Right forelimb (tissue), 1 donor: ENCODE measurements at regions not wholly inside any gene's neighbourhood (a gene's known extent, or its start where the extent isn't known, plus 50 kb on each side); places are given as distances from the start of the nearest gene placed in this dataset.

Experiments used
- DNase-seq: peaks from one replicate; pipeline ENCODE4 v3.0.0-alpha.2; 2018

DNA sequence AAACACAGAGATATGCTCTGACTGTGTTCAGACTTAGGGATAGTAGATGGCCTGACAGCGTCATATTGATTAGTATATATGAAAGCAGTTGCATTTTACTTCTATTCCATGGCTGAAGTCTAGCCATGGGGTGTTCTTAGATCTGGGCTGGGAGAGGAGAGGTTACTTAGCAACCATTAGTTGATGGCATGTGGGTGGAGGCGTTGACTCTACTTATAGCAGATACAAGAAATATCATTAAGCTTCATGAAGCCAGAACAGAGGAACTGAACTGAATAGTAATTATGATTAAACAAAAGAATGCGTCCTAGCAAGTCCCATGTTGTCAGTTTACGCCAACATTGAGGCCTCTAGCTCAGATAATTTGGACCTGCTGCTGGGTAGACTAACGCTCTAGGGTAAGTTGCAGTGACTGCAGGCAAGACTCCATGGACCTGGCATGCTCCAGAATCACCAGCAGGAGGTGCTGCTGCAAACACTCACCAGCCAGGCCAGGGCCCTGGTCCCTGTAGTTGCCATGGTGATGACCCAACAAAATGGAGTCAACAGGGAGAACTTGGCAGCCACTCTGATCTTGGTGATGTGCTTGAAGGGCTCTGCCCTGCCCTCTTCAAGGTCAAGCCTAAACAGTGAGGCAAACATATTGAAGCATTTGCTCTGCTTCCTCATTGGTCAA, 477.3 kb downstream of the PREX1 start:
- DNase-seq, result peak; percentile 24

DNA sequence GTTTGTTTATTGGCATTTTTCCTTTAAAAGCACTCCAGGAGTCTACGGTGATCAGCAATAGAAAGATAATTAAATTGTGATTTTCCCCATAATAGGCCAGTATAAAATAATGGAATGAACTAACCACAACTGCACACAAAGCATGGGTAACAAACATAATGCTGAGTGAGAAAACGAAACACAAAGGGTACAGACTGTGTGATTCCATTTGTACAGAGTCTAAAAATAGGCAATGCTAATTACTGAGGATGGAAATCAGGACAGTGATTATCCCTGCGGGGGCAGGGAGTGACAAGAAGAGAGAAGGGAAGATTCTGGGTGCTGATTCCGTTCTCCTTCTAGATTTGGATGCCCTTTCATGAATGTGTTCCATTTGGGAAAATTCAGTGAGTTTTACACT, 478.1 kb downstream of the PREX1 start:
- DNase-seq, result peak; percentile 2

- no peak for DNase-seq
Measured at GRCh38 chr20:48348022-48348421, 479.8 kb downstream of the PREX1 start.

- DNase-seq, result peak; percentile 41
Measured at GRCh38 chr20:48342822-48343513, 484.8 kb downstream of the PREX1 start.

GRCh38 chr20:48340883-48341281, 486.9 kb downstream of the PREX1 start:
- no peak for DNase-seq

DNA sequence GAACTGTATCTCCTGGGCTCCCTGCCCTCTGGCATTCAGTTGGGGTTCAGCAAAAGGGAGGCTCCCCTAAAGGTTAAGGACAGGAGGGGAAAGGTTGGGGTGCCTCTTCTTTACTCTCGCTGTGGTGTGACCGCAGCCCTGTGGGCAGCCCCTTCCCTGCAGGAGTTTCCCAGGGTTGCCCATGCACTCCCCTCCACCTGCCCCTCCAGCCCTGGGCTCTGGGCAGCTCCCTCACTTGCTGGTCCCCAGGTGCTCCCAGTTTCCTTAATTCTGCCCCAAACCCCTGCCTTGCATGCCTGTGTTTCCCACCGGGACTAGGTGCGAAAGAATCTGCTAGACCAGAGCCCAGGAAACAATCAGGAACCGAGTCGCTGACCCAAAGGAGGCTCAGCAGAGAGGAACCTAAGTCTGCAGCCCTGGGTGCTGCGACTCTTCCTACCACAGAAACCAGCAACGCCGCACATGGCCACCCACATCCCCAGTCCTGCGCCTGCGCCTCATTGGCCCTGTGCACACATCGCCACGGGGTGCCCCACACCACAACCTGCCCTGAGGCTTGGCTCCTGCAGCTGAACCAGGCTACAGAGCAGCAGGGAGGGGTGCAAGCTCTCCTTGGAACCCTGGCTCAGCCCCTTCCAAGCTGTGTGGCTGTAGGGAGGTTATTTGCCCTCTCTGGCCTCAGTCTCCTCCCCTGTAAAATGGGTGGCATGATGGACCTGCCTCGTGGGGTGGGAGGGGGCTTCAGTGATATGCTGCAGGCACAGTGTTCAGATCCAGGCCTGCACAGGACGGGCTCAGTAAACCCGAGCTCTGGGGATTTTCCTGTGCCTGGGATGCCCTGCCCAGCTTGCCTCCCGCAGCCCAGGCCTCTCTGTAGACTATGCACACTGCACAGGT, 487.6 kb downstream of the PREX1 start:
- peak; percentile 36 for DNase-seq

DNA sequence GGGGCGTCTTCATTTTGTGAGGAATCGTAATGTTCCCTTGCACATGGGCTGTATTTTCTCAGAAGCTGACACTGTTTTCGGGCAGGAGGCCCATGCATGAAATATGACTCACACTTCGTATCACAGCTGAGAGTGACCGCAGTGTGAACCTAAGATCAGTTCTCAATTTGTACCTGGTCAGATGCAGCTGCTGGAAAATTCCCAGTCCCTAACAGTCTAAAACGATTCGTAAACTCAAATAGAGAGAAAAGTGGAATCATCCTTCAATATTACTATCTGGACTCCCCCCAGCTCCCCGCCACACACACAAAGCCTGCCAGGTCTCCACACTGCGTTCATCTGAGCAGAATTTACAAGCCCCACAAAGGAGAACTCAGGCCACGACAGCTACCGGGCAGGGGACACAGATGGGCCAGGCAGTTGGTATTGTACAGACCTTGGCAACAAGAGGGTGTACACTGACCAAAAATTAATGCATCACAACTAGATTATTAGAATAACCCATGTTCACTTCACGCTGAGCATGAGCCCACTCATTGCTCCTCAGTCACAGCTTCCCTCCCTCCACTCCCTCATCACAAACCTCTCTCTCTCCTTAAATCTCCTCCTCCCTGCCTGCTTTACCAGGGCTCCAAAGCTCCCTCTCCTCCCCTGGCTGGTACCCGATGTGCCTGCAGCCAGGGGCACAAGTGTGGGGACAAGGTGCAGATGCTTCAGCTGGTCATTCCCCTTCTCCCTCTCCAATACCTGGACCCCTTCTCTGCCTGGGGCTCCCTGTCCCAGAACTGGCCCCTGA, 488.4 kb downstream of the PREX1 start:
- peak; percentile 61 for DNase-seq

GRCh38 chr20:48338717-48339116, 489.1 kb downstream of the PREX1 start:
- no peak for DNase-seq

DNA sequence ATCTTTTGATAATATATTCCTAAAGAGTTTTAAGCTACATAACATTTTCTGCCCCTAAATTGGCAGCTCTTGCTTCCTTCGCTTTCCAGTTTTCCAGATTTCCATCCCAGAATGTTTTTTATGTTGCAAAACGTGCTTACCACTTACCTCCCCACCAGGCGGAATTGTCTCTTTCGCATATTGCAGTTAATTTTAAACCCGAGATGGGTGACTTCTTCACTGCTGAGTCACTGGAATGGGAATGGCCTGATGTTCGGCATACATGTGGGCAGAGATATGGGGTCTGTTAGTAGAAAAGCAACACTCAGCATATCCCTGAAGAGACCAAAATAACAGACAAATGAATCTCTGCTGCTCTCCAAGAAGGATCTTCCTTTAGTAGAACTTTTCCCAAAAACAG, 491.2 kb downstream of the PREX1 start:
- DNase-seq, result no peak

DNA sequence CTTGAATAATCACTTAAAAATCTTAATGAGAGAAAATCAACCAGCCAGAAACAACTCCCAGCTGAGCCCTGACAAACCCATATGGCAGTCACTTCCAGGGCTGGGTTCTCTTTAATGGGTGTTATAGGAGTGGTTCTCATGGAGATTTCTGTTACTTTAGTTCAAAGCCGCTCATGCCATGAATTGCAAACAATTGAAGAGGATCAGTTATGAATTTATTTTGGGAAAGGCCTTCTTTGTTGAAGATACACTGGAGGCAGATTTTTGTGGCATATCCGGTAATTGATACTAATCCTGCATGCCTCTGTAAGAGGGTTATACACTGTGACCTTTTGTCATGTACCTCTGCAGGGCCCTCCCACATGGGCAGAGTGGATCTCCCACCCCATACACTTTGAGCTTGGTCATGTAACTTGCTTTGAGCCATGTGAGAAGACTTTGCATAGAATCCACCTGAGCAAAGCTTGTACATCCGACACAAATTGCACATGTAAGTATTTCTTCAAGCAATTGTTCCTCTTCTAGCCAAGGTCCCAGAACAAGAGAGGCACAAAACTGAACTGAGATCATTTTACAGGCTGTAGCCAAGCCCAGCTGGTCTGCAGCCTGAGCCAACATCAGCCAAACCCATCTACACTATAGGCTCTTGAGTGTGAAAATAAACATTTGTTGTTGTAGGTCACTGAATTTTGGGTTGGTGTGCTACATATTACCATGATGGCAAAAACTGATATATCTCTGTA, 492.3 kb downstream of the PREX1 start:
- peak; percentile 46 for DNase-seq

DNA sequence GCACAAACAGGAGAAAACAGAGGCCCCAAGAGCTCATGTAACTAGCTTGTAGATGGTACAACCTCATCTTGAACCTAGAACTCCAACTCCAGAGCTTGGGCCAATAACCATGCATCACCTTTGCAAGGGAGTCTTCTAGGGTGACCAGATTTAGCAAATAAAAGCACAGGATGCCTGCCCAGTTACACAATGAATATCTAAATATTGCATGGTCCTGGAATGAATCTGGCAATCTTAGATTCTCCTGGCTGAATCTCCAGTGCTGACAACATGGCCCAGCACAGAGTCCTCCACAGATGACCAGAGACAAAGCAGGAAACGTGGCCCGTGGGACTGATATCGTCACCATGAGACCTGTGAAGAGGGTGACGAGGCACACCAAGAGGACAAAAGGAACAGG, 494.1 kb downstream of the PREX1 start:
- DNase-seq, result no peak

GRCh38 chr20:48332555-48332954, 495.2 kb downstream of the PREX1 start:
- DNase-seq, result no peak

DNA sequence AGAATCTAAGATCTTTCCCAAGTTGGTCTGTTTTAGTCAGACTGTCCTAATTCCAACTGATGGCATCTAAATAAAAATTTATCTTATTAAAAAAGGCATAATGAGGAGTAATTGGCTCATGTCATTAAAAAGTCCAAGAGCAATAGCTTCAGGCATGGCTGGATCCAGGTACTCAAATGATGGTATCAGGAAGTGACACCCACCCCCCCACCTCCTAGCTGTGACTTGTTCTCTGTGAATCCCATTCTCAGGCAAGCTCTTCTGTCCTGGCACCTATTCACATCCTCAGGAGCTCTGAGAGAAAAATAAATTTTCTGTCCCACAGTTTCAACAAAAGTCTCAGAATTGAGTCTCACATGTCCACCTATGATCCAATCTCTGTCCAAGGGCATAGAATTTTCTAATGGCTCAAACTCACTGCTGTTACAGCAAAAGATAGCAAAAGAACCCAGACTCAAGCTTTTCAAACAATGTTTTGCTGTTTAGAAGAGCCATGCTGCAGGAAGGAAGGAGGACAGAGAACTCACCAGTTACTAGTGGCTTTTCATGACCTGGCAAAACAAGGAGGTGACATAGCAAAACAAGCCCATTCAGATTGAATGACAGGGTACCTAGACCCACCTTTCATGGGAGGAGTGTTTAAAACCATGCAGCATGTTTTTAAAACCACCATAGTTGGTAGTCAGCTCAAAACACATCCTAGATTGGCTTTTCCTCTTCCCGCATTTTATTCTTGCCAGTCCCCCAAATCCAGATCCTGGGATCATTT, 496.1 kb downstream of the PREX1 start:
- DNase-seq, result peak; percentile 2

DNA sequence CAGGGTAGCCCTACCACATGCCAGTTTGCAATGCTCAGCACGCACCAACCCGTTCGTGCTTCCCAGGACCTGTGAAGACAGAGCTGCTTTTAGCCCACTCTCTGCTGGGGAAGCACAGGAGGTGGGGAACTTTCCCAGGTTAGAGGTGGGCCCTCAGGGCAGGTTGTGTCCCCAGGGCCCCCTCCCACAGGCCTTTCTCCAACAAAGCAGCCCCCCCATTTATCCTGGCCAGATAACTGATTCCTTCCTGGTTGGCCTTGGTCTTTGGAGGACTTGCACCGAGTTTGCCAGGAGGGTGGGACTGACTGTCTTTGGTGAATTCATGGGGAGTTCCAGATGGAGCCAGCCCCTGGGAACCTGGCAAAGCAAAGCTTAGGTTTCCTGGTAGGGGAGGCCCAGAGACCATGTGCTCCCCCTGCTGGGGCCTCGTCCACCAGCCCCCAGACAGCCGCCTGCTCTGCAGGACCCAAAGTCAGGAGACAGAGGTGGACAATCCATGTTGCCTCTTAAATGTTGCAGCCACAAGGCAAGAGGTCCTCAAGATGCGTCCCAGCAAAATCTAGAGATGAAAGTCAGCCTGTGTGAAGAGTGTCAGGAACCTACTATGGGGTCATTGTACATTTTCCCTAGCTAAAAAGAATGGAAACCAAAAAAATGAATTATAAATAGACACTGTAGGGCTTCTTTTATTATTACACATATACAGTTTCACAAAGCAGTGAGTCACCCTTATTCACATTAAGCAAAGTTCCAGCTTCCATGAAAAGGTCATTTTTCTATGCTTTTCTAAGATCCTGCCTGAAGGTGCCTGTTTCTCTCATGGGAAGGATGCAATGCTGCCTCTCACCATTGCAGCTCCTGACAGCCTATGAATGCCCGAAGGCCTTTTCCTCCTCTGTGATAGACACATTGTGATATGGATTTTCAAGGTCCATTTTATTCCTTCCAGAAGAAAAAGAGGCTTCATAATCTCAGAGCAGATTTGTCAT, 497.8 kb downstream of the PREX1 start:
- DNase-seq, result peak; percentile 39

GRCh38 chr20:48329031-48329615, 498.7 kb downstream of the PREX1 start:
- peak; percentile 7 for DNase-seq

DNA sequence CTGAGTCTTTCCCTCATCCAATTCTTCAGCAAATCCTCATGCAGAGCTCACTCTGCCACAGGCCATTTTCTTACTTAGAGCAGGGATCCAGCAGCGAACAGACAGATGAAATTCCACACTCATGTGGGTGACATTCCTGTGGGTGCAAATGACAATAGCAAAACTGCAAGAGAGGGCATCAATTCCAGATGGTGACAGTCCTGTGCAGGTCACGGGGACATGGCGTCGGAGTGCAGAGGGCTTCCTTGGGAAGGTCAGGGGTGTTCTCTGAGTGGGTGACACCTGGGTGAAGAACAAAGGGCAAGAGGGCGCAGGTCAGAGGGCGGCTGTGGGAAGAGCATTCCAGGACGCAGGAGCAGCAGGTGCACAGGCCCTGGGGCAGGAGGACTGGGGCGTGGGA, 500.0 kb downstream of the PREX1 start:
- DNase-seq, result peak; percentile 12

DNA sequence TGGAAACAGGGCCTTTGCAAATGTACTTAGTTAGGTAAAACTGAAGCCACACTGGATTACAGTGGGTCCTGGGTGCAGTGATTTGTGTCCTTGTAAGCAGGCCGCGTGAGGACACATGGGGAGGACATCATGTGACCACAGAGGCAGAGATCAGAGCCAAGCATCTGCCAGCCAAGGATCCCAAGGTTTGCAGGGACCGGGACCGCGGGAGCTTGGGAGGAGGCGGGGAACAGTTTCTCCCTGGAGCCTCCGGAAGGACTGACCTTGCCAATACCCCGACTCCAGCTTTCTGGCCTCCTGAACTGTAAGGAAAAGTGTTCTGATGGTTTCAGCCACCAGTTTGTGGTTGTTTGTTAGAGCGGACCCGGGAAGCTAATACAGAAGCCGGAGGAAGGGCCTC, 500.9 kb downstream of the PREX1 start:
- DNase-seq, result peak; percentile 37

DNA sequence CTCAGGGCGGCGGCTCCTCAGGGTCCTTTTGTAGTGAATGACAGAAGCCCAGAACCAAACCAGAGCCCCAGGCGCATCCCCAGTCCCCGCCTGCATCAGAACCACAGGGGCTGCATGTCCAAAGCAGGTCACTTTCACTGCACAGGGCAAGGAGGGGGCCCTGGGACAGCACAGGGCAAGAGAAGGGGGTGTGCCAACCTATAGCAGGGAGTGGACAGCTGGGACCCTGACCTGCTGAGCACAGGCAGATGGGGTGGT, 501.4 kb downstream of the PREX1 start:
- DNase-seq, result no peak

- peak; percentile 15 for DNase-seq
Measured at GRCh38 chr20:48325656-48326433, 502.0 kb downstream of the PREX1 start.
